Stomach (tissue), 4 donors: ENCODE measurements at regions not wholly inside any gene's neighbourhood (a gene's known extent, or its start where the extent isn't known, plus 50 kb on each side); places are given as distances from the start of the nearest gene placed in this dataset.

Experiments used
- EP300 ChIP-seq: sonication (generic); formaldehyde crosslinking; IDR thresholded peaks from one replicate; pipeline ENCODE4 v1.6.1; 2017; ENCODE audit warnings: antibody characterized with exemption
- TF ChIP-seq, protein P1 (sequence below), 7 experiments: fragments of 450-650 bp in 4 of 7; fragments of 200-600 bp in 3 of 7; sonication (generic) in 3 of 7; IDR thresholded peaks; one replicate each; pipeline ENCODE4 v1.5.1; 2016 to 2019; ENCODE audit warnings: antibody characterized with exemption in 7 of 7, control low read depth in 2 of 7, mild to moderate bottlenecking in 1 of 7

DNA sequence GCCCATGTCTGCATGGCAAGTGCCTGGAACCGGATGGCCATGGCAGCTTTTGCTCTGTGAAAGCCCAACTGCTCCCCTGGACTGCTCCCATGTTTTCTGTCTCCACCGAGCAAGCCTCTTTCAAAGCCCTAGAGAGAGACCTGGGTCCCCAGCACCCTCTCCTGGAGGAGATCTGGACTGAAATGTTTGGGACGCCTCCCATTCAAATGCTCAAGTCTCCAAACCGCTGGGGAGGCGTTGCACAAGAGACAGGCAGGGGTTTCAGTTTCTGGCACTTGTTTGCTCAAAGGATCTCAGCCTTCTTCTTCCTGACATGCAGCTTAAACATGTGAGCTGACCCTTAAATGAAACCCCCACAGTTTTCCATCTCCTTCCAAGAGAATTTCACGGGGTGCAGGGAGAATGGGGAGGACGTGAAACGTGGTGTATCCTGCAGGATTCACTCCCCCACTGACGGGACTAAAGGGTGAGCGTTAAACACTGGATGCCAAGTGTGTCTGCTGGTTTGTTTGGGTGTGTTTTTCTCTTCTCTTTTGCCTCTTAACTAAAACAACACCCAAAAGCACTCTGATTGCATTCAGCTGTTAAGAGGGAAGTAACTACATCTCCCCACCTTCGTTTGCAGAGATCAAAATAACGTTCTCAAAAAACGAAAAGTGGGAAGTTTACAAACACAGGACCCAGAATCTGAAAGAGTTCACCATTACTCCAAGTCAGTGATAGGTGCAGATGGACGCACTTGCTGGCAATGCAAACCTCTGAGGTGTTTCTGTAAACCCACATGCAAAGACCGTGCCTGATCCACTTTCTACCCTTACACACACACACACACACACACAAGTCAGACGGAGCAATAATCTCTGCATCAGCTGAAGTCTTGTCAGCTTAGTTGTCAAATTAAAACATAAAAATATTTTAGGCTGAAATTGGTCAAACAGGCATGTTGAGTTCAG is 256.9 kb downstream of the C16orf95 start:
- TF ChIP-seq, protein P1, sequence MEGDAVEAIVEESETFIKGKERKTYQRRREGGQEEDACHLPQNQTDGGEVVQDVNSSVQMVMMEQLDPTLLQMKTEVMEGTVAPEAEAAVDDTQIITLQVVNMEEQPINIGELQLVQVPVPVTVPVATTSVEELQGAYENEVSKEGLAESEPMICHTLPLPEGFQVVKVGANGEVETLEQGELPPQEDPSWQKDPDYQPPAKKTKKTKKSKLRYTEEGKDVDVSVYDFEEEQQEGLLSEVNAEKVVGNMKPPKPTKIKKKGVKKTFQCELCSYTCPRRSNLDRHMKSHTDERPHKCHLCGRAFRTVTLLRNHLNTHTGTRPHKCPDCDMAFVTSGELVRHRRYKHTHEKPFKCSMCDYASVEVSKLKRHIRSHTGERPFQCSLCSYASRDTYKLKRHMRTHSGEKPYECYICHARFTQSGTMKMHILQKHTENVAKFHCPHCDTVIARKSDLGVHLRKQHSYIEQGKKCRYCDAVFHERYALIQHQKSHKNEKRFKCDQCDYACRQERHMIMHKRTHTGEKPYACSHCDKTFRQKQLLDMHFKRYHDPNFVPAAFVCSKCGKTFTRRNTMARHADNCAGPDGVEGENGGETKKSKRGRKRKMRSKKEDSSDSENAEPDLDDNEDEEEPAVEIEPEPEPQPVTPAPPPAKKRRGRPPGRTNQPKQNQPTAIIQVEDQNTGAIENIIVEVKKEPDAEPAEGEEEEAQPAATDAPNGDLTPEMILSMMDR (IDR thresholded peaks at IDR 0.05): no peak
- no peak for TF ChIP-seq EP300
